ENCODE measurements at regions not wholly inside any gene's neighbourhood (a gene's known extent, or its start where the extent isn't known, plus 50 kb on each side); places are given as distances from the start of the nearest gene placed in this dataset.
A peak's percentile ranks its signal among the peaks of the same experiment; 100 is the strongest.
"Not testable (repeated sequence)": the region's sequence is repeated elsewhere in the genome, so short reads cannot be mapped to it uniquely, and the experiment has no call there.

DNA sequence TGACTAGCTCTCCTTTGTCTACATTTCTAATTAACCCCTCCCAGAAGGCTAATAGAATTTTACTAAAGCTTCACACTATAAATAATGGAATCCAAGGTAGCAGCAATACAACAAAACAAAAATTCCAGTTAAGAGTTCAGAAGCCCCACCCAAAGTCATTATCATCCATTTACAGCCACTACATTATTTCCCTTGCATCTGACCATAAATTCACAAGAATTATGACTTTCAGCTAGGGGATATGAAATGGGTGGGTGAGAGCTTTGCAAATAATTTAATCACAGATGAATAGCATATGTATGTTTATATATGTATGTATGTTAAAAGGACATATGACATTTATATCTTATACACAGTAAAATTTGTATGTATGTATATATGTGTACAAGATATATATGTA, 65.3 kb upstream of the PTGDR start:
- in situ Hi-C loops (cut with HindIII; ENCODE audit: low pct_unique_long_range_greater_than_20kb, low sequenced_read_pairs), result no loop called here
- DNase-seq (ENCODE audit: low read depth), result no peak

DNA sequence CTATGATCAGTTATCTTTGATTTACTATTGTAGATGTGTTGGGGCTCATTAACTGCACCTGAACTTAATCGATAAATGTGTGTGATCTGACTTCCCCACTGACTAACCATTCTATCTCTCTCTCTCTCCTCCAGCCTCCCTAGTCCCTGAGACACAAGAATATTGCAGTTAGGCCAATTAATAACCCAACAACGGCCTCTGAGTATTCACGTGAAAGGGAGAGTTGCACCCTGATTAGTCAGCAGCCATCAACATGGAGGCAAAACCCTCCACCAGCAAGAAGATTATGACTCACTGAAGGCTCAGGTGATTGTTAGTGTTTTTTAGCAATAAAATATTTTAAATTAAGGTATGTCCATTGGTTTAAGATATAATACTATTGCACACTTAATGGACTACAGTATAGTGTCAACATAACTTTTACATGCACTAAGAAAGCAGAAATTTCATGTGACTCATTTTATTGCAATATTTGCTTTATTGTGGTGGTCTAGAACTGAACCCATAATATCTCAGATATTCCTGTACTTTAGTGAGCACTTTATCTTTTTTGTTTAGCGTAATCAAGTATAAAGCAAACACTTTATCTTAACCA, 77.1 kb upstream of the PTGDR start:
- in situ Hi-C loops (cut with HindIII; ENCODE audit: low pct_unique_long_range_greater_than_20kb, low sequenced_read_pairs), result no loop called here
- no peak for DNase-seq (ENCODE audit: low read depth)

DNA sequence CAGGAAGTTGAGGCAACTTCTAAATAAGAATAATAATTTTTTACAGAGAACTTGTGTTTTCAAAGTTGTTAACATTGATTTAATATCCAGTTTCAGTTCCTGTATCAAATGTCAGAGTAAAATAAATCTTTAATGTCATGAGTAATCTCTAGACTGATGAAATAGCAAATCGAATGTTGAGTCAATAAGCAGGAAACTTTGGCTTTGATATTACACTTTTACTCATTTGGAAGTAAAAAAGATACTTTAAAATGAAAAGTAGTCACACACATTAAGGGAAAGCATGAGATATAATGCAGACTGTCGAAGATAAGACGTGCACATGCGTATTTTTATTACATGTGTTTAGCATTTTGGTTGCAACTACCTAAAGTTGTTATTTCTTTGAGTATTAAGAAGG, 78.2 kb upstream of the PTGDR start:
- DNase-seq (ENCODE audit: low read depth), result no peak
- in situ Hi-C loops (cut with HindIII; ENCODE audit: low pct_unique_long_range_greater_than_20kb, low sequenced_read_pairs), result no loop called here

DNA sequence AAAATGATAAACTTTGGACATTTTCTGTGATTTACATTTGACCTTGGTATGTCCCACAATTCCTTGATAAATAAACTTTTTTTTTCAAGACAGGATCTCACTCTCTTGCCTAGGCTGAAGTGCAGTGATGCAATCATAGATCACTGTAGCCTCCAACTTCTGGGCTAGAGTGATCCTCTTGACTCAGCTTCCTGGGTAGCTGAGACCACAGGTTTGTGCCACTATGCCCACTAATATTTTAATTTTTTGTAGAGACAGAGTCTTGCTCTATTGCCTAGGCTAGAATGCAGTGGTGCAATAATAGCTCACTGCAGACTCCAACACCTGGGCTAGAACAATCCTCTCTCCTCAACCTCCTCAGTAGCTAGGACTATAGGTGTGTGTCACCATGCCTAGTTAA, 79.1 kb upstream of the PTGDR start:
- in situ Hi-C loops (cut with HindIII; ENCODE audit: low pct_unique_long_range_greater_than_20kb, low sequenced_read_pairs), result no loop called here
- DNase-seq (ENCODE audit: low read depth), result no peak

DNA sequence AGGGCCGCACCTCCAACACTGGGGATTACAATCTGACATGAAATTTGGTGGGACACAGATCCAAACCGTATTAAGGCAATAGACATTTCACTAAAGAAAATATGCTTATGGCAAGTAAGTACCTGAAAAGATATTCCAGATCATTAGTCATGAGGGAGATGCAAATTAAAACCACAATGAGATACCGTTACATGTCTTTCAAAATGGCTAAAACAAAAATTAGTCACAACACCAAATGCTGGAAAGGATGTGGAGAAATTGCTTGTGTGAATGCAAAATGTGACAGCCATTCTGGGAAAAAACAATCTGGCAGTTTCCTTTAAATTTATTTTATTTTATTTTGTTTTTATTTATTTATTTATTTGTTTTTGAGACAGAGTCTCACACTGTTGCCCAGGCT, 82.3 kb upstream of the PTGDR start:
- in situ Hi-C loops (cut with HindIII; ENCODE audit: low pct_unique_long_range_greater_than_20kb, low sequenced_read_pairs), result no loop called here
- no peak for DNase-seq (ENCODE audit: low read depth)

DNA sequence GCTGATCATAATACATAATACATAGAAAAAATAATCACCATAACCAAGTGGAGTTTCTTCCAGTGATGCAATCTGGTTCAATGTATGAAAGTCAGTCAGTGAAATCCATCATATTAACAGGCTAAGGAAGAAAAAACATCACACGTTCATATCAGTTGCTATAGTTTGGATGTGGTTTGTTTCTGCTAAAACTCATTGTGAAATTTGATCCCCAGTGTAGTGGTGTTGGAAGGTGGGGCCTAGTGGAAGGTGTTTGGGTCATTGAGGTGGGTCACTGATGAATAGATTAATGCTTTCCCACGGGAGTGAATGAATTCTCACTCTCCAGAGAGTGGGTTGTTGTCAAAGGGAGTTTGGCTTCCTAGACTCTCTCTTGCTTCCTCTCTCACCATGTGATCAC, 84.6 kb upstream of the PTGDR start:
- in situ Hi-C loops (cut with HindIII; ENCODE audit: low pct_unique_long_range_greater_than_20kb, low sequenced_read_pairs), result no loop called here

GRCh38 chr14:52179141-52179790, 88.2 kb upstream of the PTGDR start:
- DNase-seq (ENCODE audit: low read depth), result no peak
- in situ Hi-C loops (cut with HindIII; ENCODE audit: low pct_unique_long_range_greater_than_20kb, low sequenced_read_pairs), result no loop called here

More for the DNA sequence above, 84.6 kb upstream of the PTGDR start:
- no peak for DNase-seq (ENCODE audit: low read depth)

DNA sequence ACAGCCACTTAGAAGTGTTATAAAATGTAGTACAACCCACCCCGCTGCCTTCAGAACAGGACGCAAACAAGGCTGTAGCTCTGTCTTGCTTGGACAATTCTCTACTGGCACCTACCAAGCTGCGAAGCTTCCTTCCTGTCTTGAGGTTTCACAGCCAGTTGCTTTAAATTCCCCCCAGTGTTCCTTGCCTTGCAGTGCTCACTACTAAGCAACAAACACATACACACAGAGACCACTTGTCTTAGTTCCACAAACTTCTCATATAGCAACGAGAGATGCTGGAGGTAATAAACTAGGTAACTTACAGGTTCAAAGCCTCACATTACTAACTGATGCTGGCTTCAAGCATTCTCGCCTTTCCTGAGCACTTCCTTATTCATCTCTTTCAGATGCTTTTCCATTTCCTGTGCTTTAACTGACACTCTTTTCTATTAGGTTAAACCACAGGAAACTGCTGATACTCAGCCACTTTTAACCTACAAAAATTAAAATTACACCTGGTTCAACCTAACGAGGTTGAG, 91.5 kb upstream of the PTGDR start:
- DNase-seq (ENCODE audit: low read depth), result no peak
- in situ Hi-C loops (cut with HindIII; ENCODE audit: low pct_unique_long_range_greater_than_20kb, low sequenced_read_pairs), result no loop called here

GRCh38 chr14:52171932-52172331, 95.6 kb upstream of the PTGDR start:
- peak; percentile 19 for DNase-seq (ENCODE audit: low read depth)
- in situ Hi-C loops (cut with HindIII; ENCODE audit: low pct_unique_long_range_greater_than_20kb, low sequenced_read_pairs), result not testable (repeated sequence)

GRCh38 chr14:52166822-52167221, 98.0 kb upstream of the NID2 start:
- DNase-seq (ENCODE audit: low read depth), result no peak
- in situ Hi-C loops (cut with HindIII; ENCODE audit: low pct_unique_long_range_greater_than_20kb, low sequenced_read_pairs), result no loop called here

DNA sequence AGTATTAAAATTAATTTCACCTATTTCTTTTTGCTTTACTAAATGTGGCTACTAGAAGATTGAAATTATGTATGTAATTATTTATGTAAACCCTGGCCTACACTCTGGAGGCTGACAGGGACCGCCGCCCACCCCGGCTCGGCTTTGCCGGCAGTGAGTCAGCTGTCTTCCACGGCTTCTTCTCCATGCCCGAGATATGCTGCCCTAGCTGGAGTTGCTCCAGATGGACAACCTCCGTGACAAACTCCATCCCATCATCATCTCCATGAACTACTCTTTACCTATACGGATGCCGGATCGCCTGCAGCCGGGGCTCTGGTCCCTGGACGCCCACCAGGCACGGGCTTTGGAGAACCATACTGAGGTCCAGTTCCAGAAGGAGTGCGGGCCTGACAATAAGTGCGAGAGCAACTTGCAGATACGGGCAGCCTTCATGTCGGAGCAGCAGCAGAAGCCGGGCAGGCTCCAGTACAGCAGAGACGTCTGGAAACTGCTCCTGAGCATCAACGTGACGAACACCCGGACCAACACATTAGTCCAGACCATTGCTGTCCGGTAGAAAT, 86.9 kb upstream of the NID2 start:
- no peak for DNase-seq (ENCODE audit: low read depth)
- in situ Hi-C loops (cut with HindIII; ENCODE audit: low pct_unique_long_range_greater_than_20kb, low sequenced_read_pairs), result no loop called here

DNA sequence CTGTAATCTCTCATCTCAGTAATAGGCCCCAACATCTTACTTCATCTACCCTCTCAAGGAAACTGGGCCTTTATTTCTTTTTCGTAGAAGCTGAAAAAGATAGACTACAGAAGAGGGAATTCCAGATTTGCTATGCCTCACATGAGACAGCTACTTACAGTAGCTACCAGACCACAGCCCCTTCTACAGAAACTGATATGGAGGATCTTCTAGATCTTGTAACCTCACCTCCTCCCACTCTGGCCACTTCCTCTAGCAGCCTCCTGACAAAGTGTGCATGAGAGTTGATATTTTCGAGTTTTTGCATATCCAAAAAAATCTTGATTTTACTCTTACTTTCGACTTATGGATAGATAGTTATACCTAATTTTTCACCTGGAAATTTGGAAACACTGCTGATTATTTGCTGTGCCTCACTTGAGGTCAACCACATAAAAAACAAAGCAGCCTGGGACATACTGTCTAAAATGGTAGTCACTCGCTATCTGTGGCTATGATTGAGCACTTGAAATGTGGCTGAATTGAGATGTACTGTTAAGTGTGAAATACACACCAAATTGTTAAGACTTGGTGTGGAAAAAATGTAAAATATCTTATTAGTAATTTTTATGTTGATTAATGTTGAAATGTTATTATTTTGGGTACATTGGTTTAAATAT, 86.3 kb upstream of the NID2 start:
- DNase-seq (ENCODE audit: low read depth), result no peak
- in situ Hi-C loops (cut with HindIII; ENCODE audit: low pct_unique_long_range_greater_than_20kb, low sequenced_read_pairs), result no loop called here

GRCh38 chr14:52153939-52154338, 85.1 kb upstream of the NID2 start:
- no peak for DNase-seq (ENCODE audit: low read depth)
- in situ Hi-C loops (cut with HindIII; ENCODE audit: low pct_unique_long_range_greater_than_20kb, low sequenced_read_pairs), result no loop called here

DNA sequence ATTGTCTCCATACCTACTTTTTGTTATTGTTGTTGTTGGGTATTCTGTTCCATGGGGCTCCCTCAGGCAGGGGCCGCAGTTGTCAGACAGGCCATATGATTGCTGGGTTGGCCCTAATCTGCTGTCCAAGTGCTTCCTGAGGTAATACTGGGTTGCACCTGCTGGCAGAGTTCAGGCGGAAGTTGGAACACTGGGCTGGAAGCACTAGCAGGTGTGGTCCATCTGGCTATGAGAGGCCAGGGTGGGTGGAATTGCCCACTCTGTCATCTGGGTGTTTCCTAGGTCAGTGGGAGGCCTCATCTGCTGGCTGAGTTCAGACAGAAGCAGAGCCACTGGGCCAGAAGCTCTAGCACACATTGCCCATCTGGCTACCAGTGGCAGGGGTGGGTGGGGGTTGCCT, 81.3 kb upstream of the NID2 start:
- in situ Hi-C loops (cut with HindIII; ENCODE audit: low pct_unique_long_range_greater_than_20kb, low sequenced_read_pairs), result no loop called here
- DNase-seq (ENCODE audit: low read depth), result no peak

GRCh38 chr14:52148371-52148770, 79.5 kb upstream of the NID2 start:
- DNase-seq (ENCODE audit: low read depth), result no peak
- in situ Hi-C loops (cut with HindIII; ENCODE audit: low pct_unique_long_range_greater_than_20kb, low sequenced_read_pairs), result no loop called here

DNA sequence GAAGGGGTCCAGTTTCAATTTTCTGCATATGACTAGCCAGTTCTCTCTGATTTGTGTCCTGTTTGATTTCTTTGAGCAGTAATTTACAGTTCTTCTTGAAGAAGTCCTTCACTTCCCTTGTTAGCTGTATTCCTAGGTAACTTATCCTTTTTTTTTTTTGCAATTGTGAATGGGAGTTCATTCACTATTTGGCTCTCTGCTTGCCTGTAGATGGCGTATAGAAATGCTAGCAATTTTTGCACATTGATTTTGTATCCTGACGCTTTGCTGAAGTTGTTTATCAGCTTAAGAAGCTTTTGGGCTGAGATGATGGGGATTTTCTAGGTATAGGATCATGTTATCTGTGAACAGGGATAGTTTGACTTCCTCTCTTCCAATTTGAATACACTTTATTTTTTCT, 77.6 kb upstream of the NID2 start:
- in situ Hi-C loops (cut with HindIII; ENCODE audit: low pct_unique_long_range_greater_than_20kb, low sequenced_read_pairs), result no loop called here
- DNase-seq (ENCODE audit: low read depth), result no peak

GRCh38 chr14:52144099-52144498, 75.2 kb upstream of the NID2 start:
- in situ Hi-C loops (cut with HindIII; ENCODE audit: low pct_unique_long_range_greater_than_20kb, low sequenced_read_pairs); DNase-seq (ENCODE audit: low read depth): not testable (repeated sequence)

GRCh38 chr14:52142504-52142903, 73.6 kb upstream of the NID2 start:
- DNase-seq (ENCODE audit: low read depth), result no peak
- in situ Hi-C loops (cut with HindIII; ENCODE audit: low pct_unique_long_range_greater_than_20kb, low sequenced_read_pairs), result no loop called here

DNA sequence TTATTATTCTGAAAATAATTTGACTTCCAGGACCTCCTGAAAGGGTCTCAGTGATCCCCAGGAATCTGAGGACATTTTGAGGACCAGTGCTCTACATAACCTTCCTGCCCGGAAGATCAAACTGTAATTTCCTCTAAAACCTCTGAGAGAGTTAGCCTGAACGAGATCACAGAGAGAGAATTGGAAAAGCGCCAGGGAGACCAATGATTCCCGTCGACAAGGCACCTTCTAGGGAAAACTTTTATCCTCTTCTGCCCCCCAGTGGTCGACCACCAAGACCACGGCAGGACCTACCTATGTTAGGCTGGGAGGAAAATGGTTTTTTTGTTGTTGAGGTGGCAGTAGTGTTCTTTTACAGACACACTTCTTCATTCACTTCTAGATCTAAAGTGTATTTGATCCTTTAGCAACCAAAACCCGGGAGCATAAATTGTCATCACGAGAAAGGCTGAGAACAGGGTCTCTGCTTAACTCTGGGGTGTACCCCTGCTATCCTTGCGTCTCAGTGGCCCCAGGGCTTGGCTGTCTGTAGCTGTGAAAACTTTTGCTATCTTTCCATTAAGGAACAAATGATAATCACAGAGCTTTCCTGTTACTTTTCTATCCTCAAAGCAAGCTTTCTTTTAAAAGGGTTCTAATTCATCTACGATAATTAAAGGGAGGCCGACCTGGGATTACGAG, 62.9 kb upstream of the NID2 start:
- in situ Hi-C loops (cut with HindIII; ENCODE audit: low pct_unique_long_range_greater_than_20kb, low sequenced_read_pairs), result no loop called here
- DNase-seq (ENCODE audit: low read depth), result peak; percentile 78
